GM10847 (cell line): ENCODE measurements at regions not wholly inside any gene's neighbourhood (a gene's known extent, or its start where the extent isn't known, plus 50 kb on each side); places are given as distances from the start of the nearest gene placed in this dataset.

Experiments used
- POLR2A ChIP-seq: IDR thresholded peaks from 2 replicates; pipeline ENCODE4 v1.6.1; 2011; ENCODE audit not compliant: insufficient read length; ENCODE audit errors: extremely low read depth

GRCh38 chr6:14276667-14277404 is 159.3 kb downstream of the CD83 start:
- no peak for TF ChIP-seq POLR2A

- TF ChIP-seq POLR2A: no peak
Measured at GRCh38 chr6:14277405-14277930, 159.9 kb downstream of the CD83 start.

DNA sequence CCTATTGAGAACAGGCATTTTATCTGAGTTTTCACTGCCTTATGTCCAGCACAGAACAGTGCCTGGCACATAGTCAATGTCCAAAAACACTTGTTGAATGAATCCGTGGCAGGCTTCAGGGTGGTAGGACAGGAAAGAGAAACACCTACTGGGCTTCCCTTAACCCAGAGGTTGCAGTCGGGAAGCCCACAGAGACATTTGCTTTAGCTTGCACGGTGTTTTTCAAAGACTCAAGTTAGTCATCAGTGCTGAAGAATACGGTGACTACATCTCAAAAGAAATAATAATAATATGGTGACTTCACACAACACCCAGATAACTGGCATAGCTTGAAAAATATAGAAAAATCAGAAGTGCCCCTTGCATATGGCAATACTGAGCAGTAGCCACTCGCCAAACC is 160.4 kb downstream of the CD83 start:
- no peak for TF ChIP-seq POLR2A

GRCh38 chr6:14278446-14278845 is 160.9 kb downstream of the CD83 start:
- no peak for TF ChIP-seq POLR2A

GRCh38 chr6:14280006-14280510 is 162.5 kb downstream of the CD83 start:
- TF ChIP-seq POLR2A: no peak

GRCh38 chr6:14280766-14281293 is 163.3 kb downstream of the CD83 start:
- TF ChIP-seq POLR2A: no peak

DNA sequence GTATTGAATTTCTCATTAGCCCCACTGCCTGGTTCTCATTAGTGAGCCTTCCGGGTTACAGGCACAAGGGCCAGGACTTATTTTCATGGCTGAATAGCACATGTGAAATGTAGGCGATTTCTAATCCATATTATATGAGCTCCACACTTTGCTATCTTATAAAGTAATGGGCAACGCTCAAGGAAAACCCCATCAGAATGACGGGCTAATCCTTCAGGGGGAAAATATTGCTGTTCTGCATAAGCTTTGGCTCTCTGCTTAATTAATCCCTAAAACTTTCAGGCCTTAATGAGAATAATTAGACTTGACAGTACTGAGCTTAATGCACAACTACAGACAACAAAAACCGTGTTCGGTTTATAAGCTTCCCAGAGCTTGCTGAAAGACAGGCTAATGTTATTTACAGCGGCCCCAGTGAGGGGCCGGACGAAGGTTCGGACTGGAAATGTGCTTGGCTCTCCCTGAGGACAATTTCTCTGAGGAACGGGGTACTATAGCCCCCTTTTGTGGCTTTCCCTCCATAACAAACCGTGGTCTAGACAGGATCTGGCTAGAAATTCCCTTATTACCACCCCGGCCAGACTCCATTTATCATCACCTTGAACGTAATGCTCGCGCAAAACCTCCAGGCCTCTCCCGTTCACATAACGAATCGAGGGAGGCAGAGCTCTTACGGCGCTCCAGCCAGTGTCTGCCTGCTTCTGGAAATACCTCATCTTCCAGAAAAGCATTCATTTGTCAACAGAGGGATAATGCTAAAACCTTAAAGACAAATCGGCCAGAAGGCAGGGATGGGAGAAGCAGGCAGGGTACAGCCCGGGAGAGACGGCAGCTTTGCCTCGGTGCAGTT is 164.5 kb downstream of the CD83 start:
- no peak for TF ChIP-seq POLR2A

DNA sequence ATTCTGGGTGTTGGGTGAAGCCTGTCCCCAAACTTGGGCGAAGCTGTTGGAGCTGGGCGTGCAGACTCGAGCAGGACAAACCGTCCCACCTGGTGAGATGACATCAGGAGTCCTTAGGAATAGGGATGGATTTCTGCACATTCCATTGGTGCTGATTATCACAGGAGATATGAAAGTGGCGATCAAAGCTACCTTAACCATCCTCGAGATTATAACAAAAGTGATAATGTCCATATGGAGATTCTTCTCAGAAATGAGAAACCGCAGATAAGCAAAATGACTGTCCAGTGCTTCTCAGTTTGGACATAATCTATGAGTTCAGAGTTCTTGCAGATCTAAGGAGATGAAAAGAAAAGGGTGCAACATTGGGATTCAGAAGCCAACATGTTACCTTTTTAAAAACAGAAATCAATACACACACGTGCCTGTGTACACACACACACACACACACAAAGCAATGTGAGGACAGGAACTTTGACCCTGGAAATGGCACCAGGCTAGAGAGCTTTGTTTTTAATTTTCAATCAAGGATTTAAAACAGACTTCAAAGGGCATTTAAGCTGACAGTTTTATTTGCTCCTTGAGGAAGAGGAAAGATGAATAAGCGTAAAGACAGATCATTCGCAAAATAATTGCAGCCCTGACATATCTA is 165.4 kb downstream of the CD83 start:
- no peak for TF ChIP-seq POLR2A

DNA sequence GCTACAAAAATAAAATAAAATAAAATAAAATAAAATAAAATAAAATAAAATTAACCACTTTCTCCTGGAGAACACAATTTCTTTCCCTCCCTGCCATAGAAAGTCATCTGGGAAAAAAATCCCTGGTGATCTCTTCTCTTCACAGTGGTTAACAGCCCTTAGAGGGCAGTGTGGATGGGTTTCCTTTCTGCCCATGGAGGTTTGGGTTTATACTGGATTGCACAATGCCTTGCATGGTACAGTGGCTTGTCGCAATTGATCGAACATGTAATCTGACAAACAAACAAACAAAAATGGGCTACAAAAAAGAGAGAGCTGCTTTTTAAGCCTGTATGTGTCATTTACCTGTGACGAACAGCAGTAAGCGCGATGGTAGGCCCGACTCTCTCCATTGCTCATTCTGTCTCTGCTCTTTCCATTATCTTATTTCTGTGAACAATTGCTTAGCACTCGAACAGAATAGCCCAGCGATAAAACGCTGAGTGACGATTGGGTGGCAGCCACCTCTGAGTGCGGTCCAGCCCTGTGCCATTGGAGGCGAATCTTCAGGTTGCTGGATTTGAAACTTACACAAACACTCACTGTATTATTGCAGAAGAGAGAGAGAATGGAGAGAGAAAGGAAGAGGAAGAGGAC is 166.1 kb downstream of the CD83 start:
- no peak for TF ChIP-seq POLR2A

- no peak for TF ChIP-seq POLR2A
Measured at GRCh38 chr6:14284969-14285590, 167.5 kb downstream of the CD83 start.

DNA sequence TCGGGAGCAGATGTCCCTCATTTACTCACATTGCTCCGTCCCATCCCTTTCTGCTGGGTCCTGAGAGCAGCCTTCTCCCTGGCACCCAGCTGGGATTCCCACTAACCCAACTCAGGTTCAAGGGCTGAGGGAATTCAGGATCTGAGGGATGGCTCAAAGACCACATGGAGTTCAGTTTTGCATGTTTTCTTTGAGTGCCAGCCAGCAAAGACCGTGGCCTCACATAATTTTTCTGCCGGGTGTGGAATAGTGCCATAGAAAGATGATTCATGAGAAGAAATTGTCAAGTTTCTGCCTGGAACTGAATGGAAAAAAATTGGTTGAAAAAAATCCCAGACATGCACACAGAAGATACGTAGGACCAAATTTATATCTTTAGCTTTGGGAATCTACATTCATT is 168.6 kb downstream of the CD83 start:
- no peak for TF ChIP-seq POLR2A

DNA sequence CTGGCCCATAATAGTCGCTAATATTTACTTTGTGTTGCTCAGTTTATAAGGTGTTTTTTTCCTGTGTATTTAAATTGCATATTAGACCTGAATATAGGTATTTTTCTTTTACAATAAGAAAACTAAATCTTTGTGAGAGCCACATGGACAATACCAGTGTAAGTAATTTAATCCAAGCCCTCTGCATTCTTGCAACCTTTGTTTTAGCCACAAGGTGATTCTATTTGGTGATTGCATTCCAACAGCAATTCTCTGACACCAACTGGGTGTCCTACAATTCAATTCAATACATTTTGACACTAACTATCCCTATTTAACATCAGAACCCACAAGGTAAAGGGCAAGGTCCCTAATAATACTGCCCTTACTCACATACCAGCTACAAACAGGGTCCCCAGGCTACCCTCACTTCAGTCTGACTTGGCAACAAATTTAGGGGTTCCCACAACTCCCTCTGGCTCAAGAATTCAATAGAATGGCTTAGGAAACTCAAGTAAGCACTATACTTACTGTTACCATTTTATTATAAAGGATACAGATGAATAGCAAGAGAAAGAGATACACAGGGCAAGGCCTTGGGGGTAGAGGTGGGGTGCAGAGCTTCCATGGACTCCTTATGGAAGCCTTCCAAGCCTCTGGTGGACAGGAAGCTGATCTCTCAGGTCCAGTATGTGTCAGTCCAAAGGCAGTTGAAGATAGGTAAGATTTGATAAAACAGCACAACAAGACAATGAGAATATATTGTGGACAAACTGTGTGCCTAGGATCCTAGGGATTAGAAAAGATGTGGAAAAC is 169.3 kb downstream of the CD83 start:
- no peak for TF ChIP-seq POLR2A

DNA sequence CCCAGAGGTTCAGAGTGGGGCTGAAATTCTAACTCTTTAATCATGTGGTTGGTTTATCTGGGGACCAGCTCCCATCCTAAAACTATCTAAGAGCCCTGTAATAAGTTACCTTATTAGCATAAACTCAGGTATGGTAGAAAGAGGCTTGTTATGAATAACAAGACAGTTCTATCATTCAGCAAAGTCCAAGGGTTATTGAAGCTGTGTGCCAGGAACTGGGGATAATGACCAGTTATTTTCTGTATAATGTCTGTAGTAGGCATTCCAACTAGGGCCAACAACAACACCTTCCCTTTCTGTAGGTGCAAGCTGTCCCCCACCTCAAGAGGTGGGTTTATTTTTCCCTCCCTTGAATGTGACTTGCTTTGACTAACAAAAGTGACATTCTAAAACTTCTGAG is 170.1 kb downstream of the CD83 start:
- TF ChIP-seq POLR2A: no peak

DNA sequence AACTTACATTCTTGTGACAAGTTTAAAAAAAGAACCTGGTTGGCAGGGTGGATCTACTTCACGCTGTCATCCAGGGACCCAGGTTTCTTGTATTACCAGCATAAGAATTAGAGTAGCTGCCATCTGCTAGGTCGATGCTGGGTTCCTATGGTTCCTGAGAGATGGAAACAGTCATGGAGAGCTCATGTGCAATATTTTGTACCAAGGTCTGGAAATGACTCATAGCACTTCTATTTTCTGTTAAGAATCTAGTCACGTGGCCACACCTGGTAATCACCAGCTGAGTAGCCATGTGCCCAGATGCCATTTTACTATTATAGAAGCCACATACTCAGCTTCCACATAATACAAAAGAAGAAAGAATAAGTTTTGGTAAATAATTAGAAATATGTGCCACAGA is 171.3 kb downstream of the CD83 start:
- TF ChIP-seq POLR2A: no peak
